GM23338 (cell line): ENCODE measurements at regions not wholly inside any gene's neighbourhood (a gene's known extent, or its start where the extent isn't known, plus 50 kb on each side); places are given as distances from the start of the nearest gene placed in this dataset.

ENCODE experiments used
- ATAC-seq: fragments of 200-7000 bp; cut with Tn5 transposase; 3 replicates; pipeline ENCODE4 v1.9.1; 2020
- DNase-seq: peaks from one replicate; pipeline ENCODE4 v3.0.0-alpha.2; 2015; ENCODE audit warnings: low spot score
- H2AFZ ChIP-seq: fragments of 200-600 bp; sonication (generic); 2 replicates; pipeline ENCODE4 v1.8.0; 2016; ENCODE audit warnings: antibody characterized with exemption, mild to moderate bottlenecking, moderate library complexity
- H3F3A ChIP-seq: fragments of 200-600 bp; sonication (generic); replicated peaks from 2 replicates; pipeline ENCODE4 v1.8.0; 2017; ENCODE audit warnings: antibody characterized with exemption, mixed run types, low read depth
- H3K27ac ChIP-seq: fragments of 200-600 bp; sonication (generic); 2 replicates; pipeline ENCODE4 v1.6.1; 2016; ENCODE audit warnings: low read depth
- H3K27me3 ChIP-seq: fragments of 200-600 bp; sonication (generic); 2 replicates; pipeline ENCODE4 v1.8.0; 2016; ENCODE audit warnings: mild to moderate bottlenecking, mixed run types, moderate library complexity; ENCODE audit not compliant: insufficient read depth
- H3K36me3 ChIP-seq: fragments of 200-600 bp; sonication (generic); 2 replicates; pipeline ENCODE4 v1.8.0; 2016; ENCODE audit warnings: mild to moderate bottlenecking; ENCODE audit not compliant: insufficient read depth
- H3K4me1 ChIP-seq: fragments of 200-600 bp; sonication (generic); 2 replicates; pipeline ENCODE4 v1.8.0; 2016; ENCODE audit warnings: mild to moderate bottlenecking, moderate library complexity; ENCODE audit not compliant: insufficient read depth
- H3K4me2 ChIP-seq: fragments of 200-600 bp; sonication (generic); 2 replicates; pipeline ENCODE4 v1.7.1; 2017; ENCODE audit warnings: mixed run types
- H3K4me3 ChIP-seq: fragments of 200-600 bp; sonication (generic); 2 replicates; pipeline ENCODE4 v1.6.1; 2016; ENCODE audit warnings: mixed run types
- H3K79me2 ChIP-seq: fragments of 200-600 bp; sonication (generic); replicated peaks from 2 replicates; pipeline ENCODE4 v1.8.0; 2017; ENCODE audit warnings: mild to moderate bottlenecking; ENCODE audit not compliant: insufficient read depth
- H3K9me2 ChIP-seq: fragments of 200-600 bp; sonication (generic); 2 replicates; pipeline ENCODE4 v1.8.0; 2017; ENCODE audit not compliant: insufficient read depth
- H4K20me1 ChIP-seq: fragments of 200-600 bp; sonication (generic); replicated peaks from 2 replicates; pipeline ENCODE4 v1.8.0; 2017; ENCODE audit warnings: mild to moderate bottlenecking; ENCODE audit not compliant: insufficient read depth
- H3K27ac Mint-ChIP-seq: 2 replicates; pipeline ENCODE4 v1.8.0; 2020; ENCODE audit warnings: inconsistent platforms, mild to moderate bottlenecking, moderate library complexity, mixed read lengths
- H3K27me3 Mint-ChIP-seq: 3 replicates; pipeline ENCODE4 v1.8.0; 2022; ENCODE audit warnings: low read depth, mild to moderate bottlenecking, moderate library complexity, mixed read lengths, inconsistent platforms; ENCODE audit not compliant: insufficient read depth, poor library complexity
- H3K36me3 Mint-ChIP-seq: 3 replicates; pipeline ENCODE4 v1.8.0; 2021; ENCODE audit warnings: low read depth, mild to moderate bottlenecking, inconsistent platforms, moderate library complexity, mixed read lengths
- H3K4me1 Mint-ChIP-seq: 3 replicates; pipeline ENCODE4 v1.8.0; 2020; ENCODE audit warnings: mild to moderate bottlenecking, inconsistent platforms, mixed read lengths
- H3K4me3 Mint-ChIP-seq: 3 replicates; pipeline ENCODE4 v1.8.0; 2021; ENCODE audit warnings: moderate library complexity, mild to moderate bottlenecking, inconsistent platforms, mixed read lengths
- H3K9me3 Mint-ChIP-seq: 3 replicates; pipeline ENCODE4 v1.8.0; 2020; ENCODE audit warnings: moderate library complexity, mild to moderate bottlenecking, inconsistent platforms, mixed read lengths
- CREB1 ChIP-seq: fragments of 250-450 bp; sonication (Bioruptor Pico); IDR thresholded peaks from 2 replicates; pipeline ENCODE4 v1.5.0; 2020; ENCODE audit warnings: low read depth, mild to moderate bottlenecking, moderate library complexity
- EZH2 ChIP-seq: fragments of 200-600 bp; sonication (generic); IDR thresholded peaks from one replicate; pipeline ENCODE4 v1.8.0; 2017; ENCODE audit warnings: antibody characterized with exemption, mild to moderate bottlenecking, low read depth; ENCODE audit not compliant: unreplicated experiment
- EZH2phosphoT487 ChIP-seq: fragments of 200-600 bp; sonication (generic); IDR thresholded peaks from one replicate; pipeline ENCODE4 v1.8.1; 2018; ENCODE audit warnings: antibody characterized with exemption; ENCODE audit not compliant: unreplicated experiment
- JUNB ChIP-seq: IDR thresholded peaks from one replicate; pipeline ENCODE4 v1.6.1; 2016; ENCODE audit warnings: antibody characterized with exemption; ENCODE audit not compliant: unreplicated experiment
- NANOG ChIP-seq: IDR thresholded peaks from 2 replicates; pipeline ENCODE4 v1.6.1; 2016; ENCODE audit warnings: antibody characterized with exemption, borderline replicate concordance
- POLR2AphosphoS5 ChIP-seq: IDR thresholded peaks from 2 replicates; pipeline ENCODE4 v1.6.1; 2016; ENCODE audit warnings: antibody characterized with exemption, low read depth
- STAT1 ChIP-seq: IDR thresholded peaks from one replicate; pipeline ENCODE4 v1.6.1; 2016; ENCODE audit warnings: antibody characterized with exemption; ENCODE audit not compliant: unreplicated experiment
- ZNF114 ChIP-seq: fragments of 250-450 bp; sonication (Bioruptor Pico); IDR thresholded peaks from 2 replicates; pipeline ENCODE4 v1.5.0; 2020; ENCODE audit warnings: mild to moderate bottlenecking, moderate library complexity
- ZNF331 ChIP-seq: fragments of 250-450 bp; sonication (Bioruptor Pico); IDR thresholded peaks from 2 replicates; pipeline ENCODE4 v1.5.0; 2020; ENCODE audit warnings: low read depth, mild to moderate bottlenecking, moderate library complexity
- TF ChIP-seq, protein P1 (sequence below): IDR thresholded peaks from one replicate; pipeline ENCODE4 v1.6.1; 2018; ENCODE audit warnings: antibody characterized with exemption; ENCODE audit not compliant: unreplicated experiment
- TF ChIP-seq, protein P2 (sequence below): fragments of 250-450 bp; sonication (Bioruptor Pico); IDR thresholded peaks from 2 replicates; pipeline ENCODE4 v1.5.0; 2020; ENCODE audit warnings: mild to moderate bottlenecking, moderate library complexity
- TF ChIP-seq, protein P3 (sequence below): IDR thresholded peaks from 2 replicates; pipeline ENCODE4 v1.6.1; 2016; ENCODE audit warnings: antibody characterized with exemption

DNA sequence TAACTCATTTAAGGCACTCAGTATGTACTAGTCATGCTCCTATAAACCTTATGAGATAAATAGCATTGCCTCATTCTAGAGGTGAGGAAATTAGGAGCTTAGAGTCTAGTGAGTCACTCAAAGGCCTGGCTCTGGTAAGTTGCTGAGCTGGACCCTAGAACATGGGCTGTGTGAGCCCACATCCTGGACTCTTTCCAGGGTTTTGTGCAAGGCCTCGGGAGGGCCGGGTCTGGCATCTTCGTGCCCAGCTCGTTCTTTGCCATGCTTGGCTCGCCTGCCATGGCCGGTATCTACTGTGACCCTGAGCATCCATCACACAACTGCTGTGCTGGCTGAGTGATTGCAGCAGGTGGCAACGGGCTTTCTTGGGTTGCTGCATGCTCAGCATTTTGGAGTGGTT lies 168.0 kb downstream of the LPIN1 start:
- ATAC-seq (no peak), DNase-seq (no peak)
- no peaks in the 10 kb centered on the region for H3K4me1 ChIP-seq
- no peak overlapping the region for H3K4me3 ChIP-seq
- H2AFZ ChIP-seq = no peak overlapping the region
- no peaks in the 10 kb centered on the region for H3K27me3 ChIP-seq
- Mint-ChIP-seq H3K4me3 (no peak overlapping the region), H3K4me1 (no peaks in the 10 kb centered on the region), H3K27ac (no peak overlapping the region), H3K27me3 (peaks cover 5% of the 10 kb centered on the region), H3K9me3 (peaks cover 13% of the 10 kb centered on the region; the same call in 2 of the 3 replicates), H3K36me3 (peaks cover 4% of the 10 kb centered on the region; the same call in 1 of the 3 replicates)
- H3K4me2 ChIP-seq = no peak overlapping the region
- H3K79me2 ChIP-seq = no peaks in the 10 kb centered on the region
- no peak overlapping the region for H3K27ac ChIP-seq
- H4K20me1 ChIP-seq = no peaks in the 10 kb centered on the region
- no peaks in the 10 kb centered on the region for H3F3A ChIP-seq
- no peak for TF ChIP-seq ZNF114
- H3K36me3 ChIP-seq = no peaks in the 10 kb centered on the region
- H3K9me2 ChIP-seq = peaks cover 11% of the 10 kb centered on the region

DNA sequence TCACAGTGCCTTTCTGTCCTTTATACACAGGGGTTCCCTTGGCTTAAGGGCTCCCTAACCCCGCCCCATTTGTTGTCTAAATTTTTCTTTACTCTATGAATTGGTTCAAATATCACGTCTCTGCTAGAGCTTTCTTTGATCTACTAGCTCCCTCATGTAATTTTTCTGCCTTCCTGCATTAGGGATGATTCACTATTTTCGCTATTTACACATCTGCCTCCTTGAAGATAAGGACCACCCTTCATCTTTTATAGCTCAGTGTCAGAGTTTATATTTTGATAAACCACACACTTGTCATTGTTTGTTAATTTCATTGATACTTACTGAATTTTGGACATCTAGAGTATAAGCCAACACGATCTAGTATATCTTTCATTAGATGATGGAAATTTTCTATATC lies 169.2 kb downstream of the LPIN1 start:
- H3K4me3 Mint-ChIP-seq = no peak overlapping the region
- Histone ChIP-seq H4K20me1 (no peaks in the 10 kb centered on the region), H3K27ac (no peak overlapping the region), H3K36me3 (no peaks in the 10 kb centered on the region), H3F3A (no peaks in the 10 kb centered on the region), H3K27me3 (no peaks in the 10 kb centered on the region), H2AFZ (no peak overlapping the region), H3K4me1 (no peaks in the 10 kb centered on the region; the same call in 1 of the 2 replicates), H3K9me2 (peaks cover 11% of the 10 kb centered on the region; the same call in 1 of the 2 replicates), H3K4me2 (no peak overlapping the region), H3K4me3 (no peak overlapping the region), H3K79me2 (no peaks in the 10 kb centered on the region)
- no peaks in the 10 kb centered on the region; the same call in 2 of the 3 replicates for H3K36me3 Mint-ChIP-seq
- ATAC-seq (no peak), DNase-seq (no peak)
- H3K4me1 Mint-ChIP-seq = peaks cover under 1% of the 10 kb centered on the region; the same call in 1 of the 3 replicates
- peaks cover 7% of the 10 kb centered on the region; the same call in 1 of the 3 replicates for H3K9me3 Mint-ChIP-seq
- H3K27me3 Mint-ChIP-seq = peaks cover 6% of the 10 kb centered on the region
- H3K27ac Mint-ChIP-seq = no peak overlapping the region
- TF ChIP-seq, protein P1, sequence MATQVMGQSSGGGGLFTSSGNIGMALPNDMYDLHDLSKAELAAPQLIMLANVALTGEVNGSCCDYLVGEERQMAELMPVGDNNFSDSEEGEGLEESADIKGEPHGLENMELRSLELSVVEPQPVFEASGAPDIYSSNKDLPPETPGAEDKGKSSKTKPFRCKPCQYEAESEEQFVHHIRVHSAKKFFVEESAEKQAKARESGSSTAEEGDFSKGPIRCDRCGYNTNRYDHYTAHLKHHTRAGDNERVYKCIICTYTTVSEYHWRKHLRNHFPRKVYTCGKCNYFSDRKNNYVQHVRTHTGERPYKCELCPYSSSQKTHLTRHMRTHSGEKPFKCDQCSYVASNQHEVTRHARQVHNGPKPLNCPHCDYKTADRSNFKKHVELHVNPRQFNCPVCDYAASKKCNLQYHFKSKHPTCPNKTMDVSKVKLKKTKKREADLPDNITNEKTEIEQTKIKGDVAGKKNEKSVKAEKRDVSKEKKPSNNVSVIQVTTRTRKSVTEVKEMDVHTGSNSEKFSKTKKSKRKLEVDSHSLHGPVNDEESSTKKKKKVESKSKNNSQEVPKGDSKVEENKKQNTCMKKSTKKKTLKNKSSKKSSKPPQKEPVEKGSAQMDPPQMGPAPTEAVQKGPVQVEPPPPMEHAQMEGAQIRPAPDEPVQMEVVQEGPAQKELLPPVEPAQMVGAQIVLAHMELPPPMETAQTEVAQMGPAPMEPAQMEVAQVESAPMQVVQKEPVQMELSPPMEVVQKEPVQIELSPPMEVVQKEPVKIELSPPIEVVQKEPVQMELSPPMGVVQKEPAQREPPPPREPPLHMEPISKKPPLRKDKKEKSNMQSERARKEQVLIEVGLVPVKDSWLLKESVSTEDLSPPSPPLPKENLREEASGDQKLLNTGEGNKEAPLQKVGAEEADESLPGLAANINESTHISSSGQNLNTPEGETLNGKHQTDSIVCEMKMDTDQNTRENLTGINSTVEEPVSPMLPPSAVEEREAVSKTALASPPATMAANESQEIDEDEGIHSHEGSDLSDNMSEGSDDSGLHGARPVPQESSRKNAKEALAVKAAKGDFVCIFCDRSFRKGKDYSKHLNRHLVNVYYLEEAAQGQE = no peak
- TF ChIP-seq NANOG = no peak
- no peak for TF ChIP-seq CREB1 (CRISPR knock-in tag)
- no peak for TF ChIP-seq ZNF114
- no peak for TF ChIP-seq POLR2AphosphoS5
- TF ChIP-seq, protein P2, sequence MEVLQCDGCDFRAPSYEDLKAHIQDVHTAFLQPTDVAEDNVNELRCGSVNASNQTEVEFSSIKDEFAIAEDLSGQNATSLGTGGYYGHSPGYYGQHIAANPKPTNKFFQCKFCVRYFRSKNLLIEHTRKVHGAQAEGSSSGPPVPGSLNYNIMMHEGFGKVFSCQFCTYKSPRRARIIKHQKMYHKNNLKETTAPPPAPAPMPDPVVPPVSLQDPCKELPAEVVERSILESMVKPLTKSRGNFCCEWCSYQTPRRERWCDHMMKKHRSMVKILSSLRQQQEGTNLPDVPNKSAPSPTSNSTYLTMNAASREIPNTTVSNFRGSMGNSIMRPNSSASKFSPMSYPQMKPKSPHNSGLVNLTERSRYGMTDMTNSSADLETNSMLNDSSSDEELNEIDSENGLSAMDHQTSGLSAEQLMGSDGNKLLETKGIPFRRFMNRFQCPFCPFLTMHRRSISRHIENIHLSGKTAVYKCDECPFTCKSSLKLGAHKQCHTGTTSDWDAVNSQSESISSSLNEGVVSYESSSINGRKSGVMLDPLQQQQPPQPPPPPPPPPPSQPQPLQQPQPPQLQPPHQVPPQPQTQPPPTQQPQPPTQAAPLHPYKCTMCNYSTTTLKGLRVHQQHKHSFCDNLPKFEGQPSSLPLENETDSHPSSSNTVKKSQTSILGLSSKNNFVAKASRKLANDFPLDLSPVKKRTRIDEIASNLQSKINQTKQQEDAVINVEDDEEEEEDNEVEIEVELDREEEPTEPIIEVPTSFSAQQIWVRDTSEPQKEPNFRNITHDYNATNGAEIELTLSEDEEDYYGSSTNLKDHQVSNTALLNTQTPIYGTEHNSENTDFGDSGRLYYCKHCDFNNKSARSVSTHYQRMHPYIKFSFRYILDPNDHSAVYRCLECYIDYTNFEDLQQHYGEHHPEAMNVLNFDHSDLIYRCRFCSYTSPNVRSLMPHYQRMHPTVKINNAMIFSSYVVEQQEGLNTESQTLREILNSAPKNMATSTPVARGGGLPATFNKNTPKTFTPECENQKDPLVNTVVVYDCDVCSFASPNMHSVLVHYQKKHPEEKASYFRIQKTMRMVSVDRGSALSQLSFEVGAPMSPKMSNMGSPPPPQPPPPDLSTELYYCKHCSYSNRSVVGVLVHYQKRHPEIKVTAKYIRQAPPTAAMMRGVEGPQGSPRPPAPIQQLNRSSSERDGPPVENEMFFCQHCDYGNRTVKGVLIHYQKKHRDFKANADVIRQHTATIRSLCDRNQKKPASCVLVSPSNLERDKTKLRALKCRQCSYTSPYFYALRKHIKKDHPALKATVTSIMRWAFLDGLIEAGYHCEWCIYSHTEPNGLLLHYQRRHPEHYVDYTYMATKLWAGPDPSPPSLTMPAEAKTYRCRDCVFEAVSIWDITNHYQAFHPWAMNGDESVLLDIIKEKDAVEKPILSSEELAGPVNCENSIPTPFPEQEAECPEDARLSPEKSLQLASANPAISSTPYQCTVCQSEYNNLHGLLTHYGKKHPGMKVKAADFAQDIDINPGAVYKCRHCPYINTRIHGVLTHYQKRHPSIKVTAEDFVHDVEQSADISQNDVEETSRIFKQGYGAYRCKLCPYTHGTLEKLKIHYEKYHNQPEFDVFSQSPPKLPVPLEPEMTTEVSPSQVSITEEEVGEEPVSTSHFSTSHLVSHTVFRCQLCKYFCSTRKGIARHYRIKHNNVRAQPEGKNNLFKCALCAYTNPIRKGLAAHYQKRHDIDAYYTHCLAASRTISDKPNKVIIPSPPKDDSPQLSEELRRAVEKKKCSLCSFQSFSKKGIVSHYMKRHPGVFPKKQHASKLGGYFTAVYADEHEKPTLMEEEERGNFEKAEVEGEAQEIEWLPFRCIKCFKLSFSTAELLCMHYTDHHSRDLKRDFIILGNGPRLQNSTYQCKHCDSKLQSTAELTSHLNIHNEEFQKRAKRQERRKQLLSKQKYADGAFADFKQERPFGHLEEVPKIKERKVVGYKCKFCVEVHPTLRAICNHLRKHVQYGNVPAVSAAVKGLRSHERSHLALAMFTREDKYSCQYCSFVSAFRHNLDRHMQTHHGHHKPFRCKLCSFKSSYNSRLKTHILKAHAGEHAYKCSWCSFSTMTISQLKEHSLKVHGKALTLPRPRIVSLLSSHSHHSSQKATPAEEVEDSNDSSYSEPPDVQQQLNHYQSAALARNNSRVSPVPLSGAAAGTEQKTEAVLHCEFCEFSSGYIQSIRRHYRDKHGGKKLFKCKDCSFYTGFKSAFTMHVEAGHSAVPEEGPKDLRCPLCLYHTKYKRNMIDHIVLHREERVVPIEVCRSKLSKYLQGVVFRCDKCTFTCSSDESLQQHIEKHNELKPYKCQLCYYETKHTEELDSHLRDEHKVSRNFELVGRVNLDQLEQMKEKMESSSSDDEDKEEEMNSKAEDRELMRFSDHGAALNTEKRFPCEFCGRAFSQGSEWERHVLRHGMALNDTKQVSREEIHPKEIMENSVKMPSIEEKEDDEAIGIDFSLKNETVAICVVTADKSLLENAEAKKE = no peak
- TF ChIP-seq JUNB = no peak
- TF ChIP-seq, protein P3, sequence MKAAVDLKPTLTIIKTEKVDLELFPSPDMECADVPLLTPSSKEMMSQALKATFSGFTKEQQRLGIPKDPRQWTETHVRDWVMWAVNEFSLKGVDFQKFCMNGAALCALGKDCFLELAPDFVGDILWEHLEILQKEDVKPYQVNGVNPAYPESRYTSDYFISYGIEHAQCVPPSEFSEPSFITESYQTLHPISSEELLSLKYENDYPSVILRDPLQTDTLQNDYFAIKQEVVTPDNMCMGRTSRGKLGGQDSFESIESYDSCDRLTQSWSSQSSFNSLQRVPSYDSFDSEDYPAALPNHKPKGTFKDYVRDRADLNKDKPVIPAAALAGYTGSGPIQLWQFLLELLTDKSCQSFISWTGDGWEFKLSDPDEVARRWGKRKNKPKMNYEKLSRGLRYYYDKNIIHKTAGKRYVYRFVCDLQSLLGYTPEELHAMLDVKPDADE = no peak
- TF ChIP-seq EZH2 = no peak
- no peak for TF ChIP-seq ZNF331 (CRISPR knock-in tag)
- no peak for TF ChIP-seq EZH2phosphoT487
- TF ChIP-seq STAT1 = no peak
